Sciatic nerve (tissue), 2 donors: ENCODE measurements at regions not wholly inside any gene's neighbourhood (a gene's known extent, or its start where the extent isn't known, plus 50 kb on each side); places are given as distances from the start of the nearest gene placed in this dataset.
"Not testable (repeated sequence)": the region's sequence is repeated elsewhere in the genome, so short reads cannot be mapped to it uniquely, and the experiment has no call there.

Experiments
- ATAC-seq: fragments of 200-7000 bp; cut with Tn5 transposase; one replicate; pipeline ENCODE4 v1.9.1; 2020; ENCODE audit warnings: mild to moderate bottlenecking, moderate library complexity
- DNase-seq: peaks from one replicate; pipeline ENCODE4 v3.0.0-alpha.2; 2020; ENCODE audit warnings: low spot score
- intact Hi-C: fragments of 100-400 bp; cut with DNase I; formaldehyde crosslinking; loops from one replicate; pipeline ENCODE4 v1.14.2; 2022
- donor health status: DM: no; HTN: no; CAD: no.
- donor health status: DM: no; HTN: no; CAD: no.

GRCh38 chr3:193168931-193169330, 72.1 kb upstream of the PLAAT1 start:
- intact Hi-C loops: no loop called here
- DNase-seq (no peak), ATAC-seq (no peak)

DNA sequence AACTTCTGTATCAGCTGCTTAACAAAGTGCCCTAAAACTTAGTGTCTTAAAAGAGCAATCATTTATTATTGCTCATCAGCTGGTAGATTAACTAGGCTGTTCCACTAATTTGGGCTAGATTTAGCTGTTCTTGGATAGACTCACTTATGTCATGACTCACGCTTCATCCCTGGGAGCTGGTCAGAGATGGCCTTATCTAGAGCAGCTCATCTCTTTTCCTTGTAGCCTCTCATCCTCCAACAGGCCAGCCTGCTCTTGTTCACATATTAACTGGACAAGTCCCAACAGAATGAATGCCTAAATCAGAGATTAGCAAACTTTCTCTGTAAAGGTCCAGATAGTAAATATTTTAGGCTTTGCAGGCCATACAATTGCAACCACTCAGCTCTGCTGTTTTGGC, 66.9 kb upstream of the PLAAT1 start:
- DNase-seq: no peak
- intact Hi-C loops: no loop called here
- no peak for ATAC-seq

GRCh38 chr3:193179332-193180012, 61.5 kb upstream of the PLAAT1 start:
- ATAC-seq, DNase-seq, intact Hi-C loops: not testable (repeated sequence)

DNA sequence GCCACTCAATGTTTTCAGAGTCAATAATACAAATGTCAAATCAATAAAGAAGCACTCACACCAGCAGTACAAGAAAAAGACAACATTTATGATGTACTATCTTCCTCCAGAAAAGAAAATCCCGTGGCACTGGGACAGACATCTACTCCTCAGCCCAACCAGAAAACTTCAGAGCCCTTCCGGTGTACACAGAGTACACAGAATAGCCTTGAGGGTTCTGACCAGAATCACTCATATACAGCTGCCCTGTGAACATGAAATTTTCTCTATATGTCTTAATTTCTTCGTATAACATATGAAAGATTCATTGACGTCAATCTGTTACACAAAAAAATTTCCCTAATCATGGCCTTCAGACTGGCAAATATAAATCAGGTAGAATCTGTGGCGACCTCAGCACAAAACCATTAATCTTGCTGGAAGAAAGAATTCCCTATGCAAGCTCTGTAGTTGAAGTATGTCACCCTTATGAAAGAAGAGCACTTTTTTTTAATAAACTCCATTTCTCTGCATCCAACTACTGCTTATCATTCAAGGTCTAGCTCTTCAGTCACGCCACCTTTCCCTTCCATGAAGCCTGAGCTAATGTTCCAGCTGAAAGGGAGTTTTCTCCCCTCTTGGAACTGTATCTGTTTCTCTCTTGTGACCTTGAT, 53.8 kb upstream of the PLAAT1 start:
- intact Hi-C loops: no loop called here
- ATAC-seq: no peak
- DNase-seq: no peak

DNA sequence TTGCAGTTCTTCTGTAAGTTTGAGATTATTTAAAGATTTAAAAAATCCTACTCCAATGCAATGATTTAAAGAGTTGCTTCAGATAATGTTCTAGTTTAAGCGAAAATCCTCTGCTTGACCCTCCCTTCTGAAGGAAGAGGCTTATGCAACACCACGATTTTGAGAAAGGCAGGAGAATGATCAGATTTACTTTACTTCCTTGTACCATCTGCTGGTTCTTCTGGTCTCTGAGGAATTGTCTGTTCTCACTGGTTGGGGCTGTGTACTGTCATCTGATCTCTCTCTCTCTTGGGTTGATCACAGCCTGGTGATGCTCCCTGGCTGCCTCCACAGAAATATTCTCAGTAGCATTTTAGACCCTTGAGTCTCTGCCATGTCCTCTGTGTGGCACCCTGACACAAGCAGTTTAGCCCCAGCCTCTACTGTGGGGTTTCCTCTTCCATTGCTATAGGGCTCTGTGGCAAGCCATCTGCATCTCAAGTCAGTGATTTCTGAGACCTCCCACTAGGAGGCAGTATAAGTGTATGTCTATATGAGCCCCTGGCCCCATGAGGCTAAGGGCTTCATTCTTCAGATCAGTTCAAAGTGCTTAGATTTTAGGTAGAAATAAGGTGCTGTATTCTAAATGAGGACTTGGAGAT, 50.8 kb upstream of the PLAAT1 start:
- DNase-seq (no peak), ATAC-seq (peak; percentile 68)
- intact Hi-C loops: no loop called here
